GM18511 (cell line): ENCODE measurements at regions not wholly inside any gene's neighbourhood (a gene's known extent, or its start where the extent isn't known, plus 50 kb on each side); places are given as distances from the start of the nearest gene placed in this dataset.

Experiments used
- ATAC-seq: cut with Tn5 transposase; IDR thresholded peaks from one replicate; pipeline ENCODE4 v1.9.1; 2021; ENCODE audit warnings: mild to moderate bottlenecking, moderate library complexity; ENCODE audit not compliant: unreplicated experiment

GRCh38 chrX:40197071-40197470 is 99.3 kb upstream of the BCOR start:
- no peak for ATAC-seq

- no peak for ATAC-seq
Measured at GRCh38 chrX:40195368-40195767, 97.6 kb upstream of the BCOR start.

GRCh38 chrX:40192196-40192595 is 94.4 kb upstream of the BCOR start:
- ATAC-seq: no peak

- ATAC-seq: no peak
Measured at GRCh38 chrX:40189637-40190036, 91.9 kb upstream of the BCOR start.

GRCh38 chrX:40188573-40189417 is 91.0 kb upstream of the BCOR start:
- ATAC-seq: no peak

- ATAC-seq: no peak
Measured at GRCh38 chrX:40184968-40185367, 87.2 kb upstream of the BCOR start.

- no peak for ATAC-seq
Measured at GRCh38 chrX:40182615-40183014, 84.9 kb upstream of the BCOR start.

GRCh38 chrX:40182095-40182494 is 84.3 kb upstream of the BCOR start:
- no peak for ATAC-seq

- no peak for ATAC-seq
Measured at GRCh38 chrX:40179283-40179682, 81.5 kb upstream of the BCOR start.

- no peak for ATAC-seq
Measured at GRCh38 chrX:40177942-40178715, 80.4 kb upstream of the BCOR start.

- ATAC-seq: no peak
Measured at GRCh38 chrX:40177489-40177888, 79.7 kb upstream of the BCOR start.

GRCh38 chrX:40177117-40177430 is 79.3 kb upstream of the BCOR start:
- peak; percentile 2 for ATAC-seq

- ATAC-seq: peak; percentile 33
Measured at GRCh38 chrX:40176351-40177116, 78.8 kb upstream of the BCOR start.

- ATAC-seq: peak; percentile 32
Measured at GRCh38 chrX:40175511-40176350, 78.0 kb upstream of the BCOR start.

GRCh38 chrX:40174854-40175510 is 77.2 kb upstream of the BCOR start:
- ATAC-seq: peak; percentile 2

- ATAC-seq: no peak
Measured at GRCh38 chrX:40174001-40174853, 76.5 kb upstream of the BCOR start.

GRCh38 chrX:40173143-40174000 is 75.6 kb upstream of the BCOR start:
- ATAC-seq: no peak

- ATAC-seq: no peak
Measured at GRCh38 chrX:40172401-40173142, 74.8 kb upstream of the BCOR start.
